ENCODE measurements at regions not wholly inside any gene's neighbourhood (a gene's known extent, or its start where the extent isn't known, plus 50 kb on each side); places are given as distances from the start of the nearest gene placed in this dataset.

- Mint-ChIP-seq H3K4me3 (no peak overlapping the region), H3K27ac (no peak overlapping the region), H3K9me3 (ENCODE audit: low read depth) (peaks cover 4% of the 10 kb centered on the region), H3K27me3 (no peaks in the 10 kb centered on the region), H3K4me1 (no peaks in the 10 kb centered on the region), H3K36me3 (no peaks in the 10 kb centered on the region)
- no peak for DNase-seq
- ATAC-seq, result no peak
- CTCF ChIA-PET, result no interaction called here
These were observed 59.2 kb upstream of the KAZN start for GRCh38 chr1:14539309-14539708.

GRCh38 chr1:14539953-14540563 is 58.4 kb upstream of the KAZN start:
- ATAC-seq (no peak), DNase-seq (no peak)
- Mint-ChIP-seq H3K9me3 (ENCODE audit: low read depth) (peaks cover under 1% of the 10 kb centered on the region), H3K4me1 (no peaks in the 10 kb centered on the region), H3K27ac (no peak overlapping the region), H3K36me3 (no peaks in the 10 kb centered on the region), H3K4me3 (no peak overlapping the region), H3K27me3 (no peaks in the 10 kb centered on the region)
- CTCF ChIA-PET, result no interaction called here

- Mint-ChIP-seq H3K27me3 (no peaks in the 10 kb centered on the region), H3K9me3 (ENCODE audit: low read depth) (no peaks in the 10 kb centered on the region), H3K27ac (no peak overlapping the region), H3K4me1 (no peaks in the 10 kb centered on the region), H3K4me3 (no peak overlapping the region), H3K36me3 (no peaks in the 10 kb centered on the region)
- DNase-seq (no peak), ATAC-seq (no peak)
- CTCF ChIA-PET, result no interaction called here
These were observed 57.1 kb upstream of the KAZN start for GRCh38 chr1:14541348-14541747.

GRCh38 chr1:14543191-14543840 is 55.2 kb upstream of the KAZN start:
- peaks cover 5% of the 10 kb centered on the region for H3K27me3 Mint-ChIP-seq
- no peak overlapping the region for H3K4me3 Mint-ChIP-seq
- H3K9me3 Mint-ChIP-seq (ENCODE audit: low read depth), result no peaks in the 10 kb centered on the region
- DNase-seq, result no peak
- H3K4me1 Mint-ChIP-seq, result no peaks in the 10 kb centered on the region
- ATAC-seq, result no peak
- no peak overlapping the region for H3K27ac Mint-ChIP-seq
- CTCF ChIA-PET, result no interaction called here
- no peaks in the 10 kb centered on the region for H3K36me3 Mint-ChIP-seq

GRCh38 chr1:14544319-14544718 is 54.2 kb upstream of the KAZN start:
- no peaks in the 10 kb centered on the region for H3K36me3 Mint-ChIP-seq
- DNase-seq, result no peak
- no peak for ATAC-seq
- CTCF ChIA-PET, result no interaction called here
- H3K4me3 Mint-ChIP-seq, result no peak overlapping the region
- no peak overlapping the region for H3K27ac Mint-ChIP-seq
- H3K9me3 Mint-ChIP-seq (ENCODE audit: low read depth), result no peaks in the 10 kb centered on the region
- peaks cover 5% of the 10 kb centered on the region for H3K27me3 Mint-ChIP-seq
- no peaks in the 10 kb centered on the region for H3K4me1 Mint-ChIP-seq

- H3K4me3 Mint-ChIP-seq, result no peak overlapping the region
- no peaks in the 10 kb centered on the region for H3K9me3 Mint-ChIP-seq (ENCODE audit: low read depth)
- no peak for DNase-seq
- H3K27ac Mint-ChIP-seq, result no peak overlapping the region
- CTCF ChIA-PET, result no interaction called here
- H3K36me3 Mint-ChIP-seq, result no peaks in the 10 kb centered on the region
- H3K27me3 Mint-ChIP-seq, result peaks cover 5% of the 10 kb centered on the region
- no peak for ATAC-seq
- H3K4me1 Mint-ChIP-seq, result no peaks in the 10 kb centered on the region
These were observed 53.0 kb upstream of the KAZN start for GRCh38 chr1:14545422-14546025.

- ATAC-seq (no peak), DNase-seq (no peak)
- no peak overlapping the region for H3K4me3 Mint-ChIP-seq
- CTCF ChIA-PET, result no interaction called here
- H3K27me3 Mint-ChIP-seq, result peaks cover 5% of the 10 kb centered on the region
- H3K9me3 Mint-ChIP-seq (ENCODE audit: low read depth), result no peaks in the 10 kb centered on the region
- H3K4me1 Mint-ChIP-seq, result no peaks in the 10 kb centered on the region
- H3K27ac Mint-ChIP-seq, result no peak overlapping the region
- H3K36me3 Mint-ChIP-seq, result no peaks in the 10 kb centered on the region
These were observed 52.1 kb upstream of the KAZN start for GRCh38 chr1:14546416-14546815.

All from activated CD8-positive, alpha-beta memory T cell treated with anti-CD3 and anti-CD28 coated beads, Interleukin-2, amount 10 ng/mL, durations not matched to agents 7 days and 5 days (primary cell).